ENCODE measurements at regions not wholly inside any gene's neighbourhood (a gene's known extent, or its start where the extent isn't known, plus 50 kb on each side); places are given as distances from the start of the nearest gene placed in this dataset.

DNA sequence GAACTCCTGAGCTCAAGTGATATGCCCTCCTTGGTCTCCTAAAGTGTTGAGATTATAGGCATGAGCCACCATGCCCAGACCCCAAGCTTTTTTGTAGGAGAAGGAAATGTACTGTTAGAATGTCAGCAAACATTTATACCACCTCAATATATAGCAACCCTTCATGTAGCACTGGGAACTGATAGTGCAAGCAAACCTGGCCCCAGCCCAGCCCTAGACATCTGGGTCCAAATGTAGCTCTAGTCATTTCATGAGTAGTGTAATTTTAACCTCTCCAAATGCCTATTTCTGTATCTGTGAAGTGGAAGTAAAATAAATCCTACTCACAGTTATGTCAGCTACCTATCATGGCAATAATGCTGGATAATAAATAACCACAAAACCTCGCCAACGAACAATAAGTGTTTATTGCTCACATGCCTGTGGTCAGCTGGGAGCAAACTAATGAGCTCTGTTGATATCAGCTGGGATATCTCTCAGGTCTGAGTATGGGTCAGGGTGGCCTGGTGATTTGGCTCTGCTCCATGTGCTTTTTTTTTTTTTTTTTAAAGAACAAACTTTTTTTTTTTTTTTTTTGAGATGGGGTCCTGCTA lies 180.4 kb downstream of the CD8B2 start:
- no peak for DNase-seq (ENCODE audit: extremely low spot score, unreplicated experiment)
- Mint-ChIP-seq H3K4me3 (no peak overlapping the region), H3K27me3 (no peaks in the 10 kb centered on the region), H3K9me3 (peaks cover 5% of the 10 kb centered on the region), H3K27ac (no peak overlapping the region), H3K36me3 (no peaks in the 10 kb centered on the region), H3K4me1 (ENCODE audit: unreplicated experiment) (no peaks in the 10 kb centered on the region)
- no peak for TF ChIP-seq CTCF (conservative IDR thresholded peaks at IDR 0.05)

DNA sequence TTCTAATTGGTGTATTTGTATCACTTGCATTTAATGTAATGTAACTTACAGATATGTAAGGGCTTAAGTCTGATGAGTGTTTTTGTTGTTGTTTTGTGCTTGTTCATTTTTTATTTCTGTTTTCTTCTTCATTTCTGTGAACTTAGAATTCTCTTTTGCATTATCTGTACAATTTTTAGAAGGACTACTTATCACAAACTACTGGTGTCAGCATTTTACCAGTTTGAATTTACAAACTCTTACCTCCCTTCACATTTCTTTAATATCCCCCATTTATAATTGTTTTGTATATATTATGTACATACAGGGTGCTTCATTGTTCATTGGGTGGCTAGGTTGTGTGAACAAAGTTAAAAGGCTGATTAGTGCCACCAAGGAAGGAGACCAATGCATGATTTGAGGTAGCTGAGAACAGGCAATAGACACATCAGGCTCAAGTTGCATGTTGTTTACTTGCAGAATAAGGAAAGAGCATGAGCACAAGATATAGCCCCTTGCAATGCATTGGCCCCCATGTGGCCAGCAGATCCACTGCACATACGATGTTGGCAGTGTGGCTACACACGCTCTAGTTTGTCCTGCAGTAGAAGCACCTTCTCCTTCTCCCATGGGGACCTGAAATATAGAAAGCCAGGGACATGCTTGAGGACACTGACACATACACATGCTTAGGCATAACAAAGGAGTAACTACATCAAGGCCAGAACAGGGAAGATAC lies 198.2 kb downstream of the CD8B2 start:
- Mint-ChIP-seq H3K9me3 (peaks cover 4% of the 10 kb centered on the region), H3K4me3 (no peak overlapping the region), H3K36me3 (no peaks in the 10 kb centered on the region), H3K27me3 (no peaks in the 10 kb centered on the region), H3K4me1 (ENCODE audit: unreplicated experiment) (no peaks in the 10 kb centered on the region), H3K27ac (no peak overlapping the region)
- DNase-seq (ENCODE audit: extremely low spot score, unreplicated experiment) = no peak
- TF ChIP-seq CTCF (conservative IDR thresholded peaks at IDR 0.05) = no peak

DNA sequence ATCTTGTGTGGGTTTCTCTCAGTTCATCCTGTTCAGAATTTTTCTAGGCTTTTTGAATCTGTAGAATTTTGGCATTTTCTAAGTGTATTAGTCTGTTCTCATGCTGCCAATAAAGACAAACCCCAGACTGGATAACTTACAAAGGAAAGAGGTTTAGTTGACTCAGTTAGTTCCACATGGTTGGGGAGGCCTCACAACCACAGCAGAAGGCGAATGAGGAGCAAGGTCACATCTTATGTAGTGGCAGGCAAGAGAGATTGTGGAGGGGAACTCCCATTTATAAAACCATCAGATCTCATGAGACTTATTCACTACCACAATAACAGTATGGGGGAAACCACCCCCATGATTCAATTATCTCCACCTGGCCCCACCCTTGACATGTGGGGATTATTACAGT lies 199.2 kb downstream of the ST6GAL2 start:
- H3K27ac Mint-ChIP-seq = no peak overlapping the region
- no peak for DNase-seq (ENCODE audit: extremely low spot score, unreplicated experiment)
- H3K9me3 Mint-ChIP-seq = peaks cover 4% of the 10 kb centered on the region
- H3K27me3 Mint-ChIP-seq = no peaks in the 10 kb centered on the region
- TF ChIP-seq CTCF (conservative IDR thresholded peaks at IDR 0.05) = no peak
- no peak overlapping the region for H3K4me3 Mint-ChIP-seq
- no peaks in the 10 kb centered on the region for H3K36me3 Mint-ChIP-seq
- no peaks in the 10 kb centered on the region for H3K4me1 Mint-ChIP-seq (ENCODE audit: unreplicated experiment)

GRCh38 chr2:106694964-106695470 lies 190.9 kb downstream of the ST6GAL2 start:
- no peak for TF ChIP-seq CTCF (conservative IDR thresholded peaks at IDR 0.05)
- Mint-ChIP-seq H3K9me3 (no peaks in the 10 kb centered on the region), H3K4me1 (ENCODE audit: unreplicated experiment) (no peaks in the 10 kb centered on the region), H3K27ac (no peak overlapping the region), H3K36me3 (no peaks in the 10 kb centered on the region), H3K4me3 (no peak overlapping the region), H3K27me3 (no peaks in the 10 kb centered on the region)
- DNase-seq (ENCODE audit: extremely low spot score, unreplicated experiment) = no peak

DNA sequence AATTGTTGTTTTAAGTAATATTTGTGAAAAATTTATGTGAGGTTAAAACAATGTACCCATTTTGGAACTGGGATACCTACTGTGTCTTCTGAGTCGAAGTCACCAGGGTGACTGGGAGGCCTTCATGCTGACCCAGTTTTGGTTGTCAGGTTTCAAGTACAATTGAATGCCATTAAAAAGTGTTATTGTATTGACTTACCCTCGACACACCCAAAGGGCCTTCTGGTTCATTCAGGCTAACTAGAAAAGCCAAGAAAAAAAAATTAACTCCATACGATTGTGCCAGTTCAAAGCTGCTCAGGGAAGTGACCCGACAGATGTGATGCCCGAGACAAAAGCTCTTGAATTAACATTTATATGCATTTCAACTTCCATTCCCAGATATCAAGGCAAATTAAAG lies 190.0 kb downstream of the ST6GAL2 start:
- H3K27ac Mint-ChIP-seq = no peak overlapping the region
- no peak for DNase-seq (ENCODE audit: extremely low spot score, unreplicated experiment)
- H3K4me3 Mint-ChIP-seq = no peak overlapping the region
- no peaks in the 10 kb centered on the region for H3K36me3 Mint-ChIP-seq
- H3K9me3 Mint-ChIP-seq = no peaks in the 10 kb centered on the region
- H3K27me3 Mint-ChIP-seq = no peaks in the 10 kb centered on the region
- no peak for TF ChIP-seq CTCF (conservative IDR thresholded peaks at IDR 0.05)
- no peaks in the 10 kb centered on the region for H3K4me1 Mint-ChIP-seq (ENCODE audit: unreplicated experiment)
